NB4 (cell line): ENCODE measurements at regions not wholly inside any gene's neighbourhood (a gene's known extent, or its start where the extent isn't known, plus 50 kb on each side); places are given as distances from the start of the nearest gene placed in this dataset.

Experiments used
- POLR2A ChIP-seq: IDR thresholded peaks from 2 replicates; pipeline ENCODE4 v1.6.1; 2011; ENCODE audit warnings: mild to moderate bottlenecking; ENCODE audit not compliant: insufficient read length; ENCODE audit errors: extremely low read depth
- TF ChIP-seq, protein P1 (sequence below): IDR thresholded peaks from one replicate; pipeline ENCODE4 v1.5.1; 2012; ENCODE audit warnings: low read depth, low read length

DNA sequence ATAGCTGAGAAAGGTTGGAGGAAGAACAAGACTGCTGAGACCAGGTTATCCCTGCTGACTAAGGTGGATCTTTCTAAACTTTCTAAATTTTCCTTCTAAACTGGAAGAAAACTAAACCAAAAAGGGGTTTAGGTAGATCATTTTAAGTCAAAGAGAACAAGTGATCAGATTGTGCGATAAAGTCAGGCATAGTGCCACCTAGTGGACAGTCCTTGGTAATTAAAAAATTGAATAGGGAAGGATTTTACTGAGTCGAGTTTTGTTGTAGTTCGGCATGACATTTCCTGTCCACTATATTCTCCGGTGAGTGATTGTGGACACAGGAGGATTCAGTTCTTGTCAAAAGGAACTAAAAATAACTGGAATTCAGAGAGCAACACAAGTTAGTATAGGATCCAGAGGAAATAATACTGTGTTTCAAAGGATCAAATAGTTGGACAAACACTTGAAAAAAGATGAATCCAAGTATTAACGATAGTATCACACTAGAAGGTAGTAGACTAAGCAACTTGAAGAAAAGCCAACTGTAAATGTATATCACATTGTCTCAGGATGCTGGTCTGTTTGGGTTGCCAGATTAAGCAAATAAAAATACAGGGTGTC, 1236.4 kb downstream of the FAM181B start:
- TF ChIP-seq, protein P1, sequence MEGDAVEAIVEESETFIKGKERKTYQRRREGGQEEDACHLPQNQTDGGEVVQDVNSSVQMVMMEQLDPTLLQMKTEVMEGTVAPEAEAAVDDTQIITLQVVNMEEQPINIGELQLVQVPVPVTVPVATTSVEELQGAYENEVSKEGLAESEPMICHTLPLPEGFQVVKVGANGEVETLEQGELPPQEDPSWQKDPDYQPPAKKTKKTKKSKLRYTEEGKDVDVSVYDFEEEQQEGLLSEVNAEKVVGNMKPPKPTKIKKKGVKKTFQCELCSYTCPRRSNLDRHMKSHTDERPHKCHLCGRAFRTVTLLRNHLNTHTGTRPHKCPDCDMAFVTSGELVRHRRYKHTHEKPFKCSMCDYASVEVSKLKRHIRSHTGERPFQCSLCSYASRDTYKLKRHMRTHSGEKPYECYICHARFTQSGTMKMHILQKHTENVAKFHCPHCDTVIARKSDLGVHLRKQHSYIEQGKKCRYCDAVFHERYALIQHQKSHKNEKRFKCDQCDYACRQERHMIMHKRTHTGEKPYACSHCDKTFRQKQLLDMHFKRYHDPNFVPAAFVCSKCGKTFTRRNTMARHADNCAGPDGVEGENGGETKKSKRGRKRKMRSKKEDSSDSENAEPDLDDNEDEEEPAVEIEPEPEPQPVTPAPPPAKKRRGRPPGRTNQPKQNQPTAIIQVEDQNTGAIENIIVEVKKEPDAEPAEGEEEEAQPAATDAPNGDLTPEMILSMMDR = peak; percentile 57
- no peak for TF ChIP-seq POLR2A
